Cardiac muscle cell (in vitro differentiated cells and primary cell): ENCODE measurements at regions not wholly inside any gene's neighbourhood (a gene's known extent, or its start where the extent isn't known, plus 50 kb on each side); places are given as distances from the start of the nearest gene placed in this dataset.

ENCODE experiments used
- DNase-seq, 2 donors: peaks; one replicate each; pipeline versions ENCODE4 v3.0.0 to v3.0.0-alpha.2; 2010 to 2017; ENCODE audit warnings: low read depth in 1 of 2, low spot score in 1 of 2
- H3K27ac ChIP-seq: fragments of 200-600 bp; sonication (generic); 2 replicates; pipeline ENCODE4 v1.5.1; 2016
- H3K27me3 ChIP-seq: fragments of 200-600 bp; sonication (generic); 2 replicates; pipeline ENCODE4 v1.6.0; 2016; ENCODE audit warnings: control low read depth
- H3K36me3 ChIP-seq: fragments of 200-600 bp; sonication (generic); 2 replicates; pipeline ENCODE4 v1.5.1; 2016; ENCODE audit warnings: control low read depth
- H3K4me1 ChIP-seq: fragments of 200-600 bp; sonication (generic); 2 replicates; pipeline ENCODE4 v1.8.1; 2017; ENCODE audit warnings: low read depth, mild to moderate bottlenecking, mixed run types
- H3K4me3 ChIP-seq: fragments of 200-600 bp; sonication (generic); 2 replicates; pipeline ENCODE4 v1.5.1; 2016; ENCODE audit warnings: mild to moderate bottlenecking
- H3K9me3 ChIP-seq: fragments of 200-600 bp; sonication (generic); 2 replicates; pipeline ENCODE4 v1.5.1; 2017; ENCODE audit warnings: low read depth, mild to moderate bottlenecking, control low read depth
- CTCF ChIP-seq: IDR thresholded peaks from 2 replicates; pipeline ENCODE4 v1.5.1; 2012; ENCODE audit warnings: low read depth, mild to moderate bottlenecking, low read length

- no peaks in the 10 kb centered on the region for H3K27me3 ChIP-seq
- H3K4me1 ChIP-seq = no peaks in the 10 kb centered on the region
- H3K36me3 ChIP-seq = no peaks in the 10 kb centered on the region
- DNase-seq = no peak
- no peak overlapping the region for H3K4me3 ChIP-seq
- no peak overlapping the region for H3K27ac ChIP-seq
- TF ChIP-seq CTCF = no peak
- H3K9me3 ChIP-seq = no peaks in the 10 kb centered on the region
Observed at GRCh38 chr17:6299275-6299674, 135.6 kb downstream of the AIPL1 start.

GRCh38 chr17:6297960-6298359, 137.0 kb downstream of the AIPL1 start:
- H3K9me3 ChIP-seq = no peaks in the 10 kb centered on the region
- DNase-seq = no peak
- H3K4me1 ChIP-seq = no peaks in the 10 kb centered on the region
- H3K4me3 ChIP-seq = no peak overlapping the region
- H3K27me3 ChIP-seq = no peaks in the 10 kb centered on the region
- no peak overlapping the region for H3K27ac ChIP-seq
- no peak for TF ChIP-seq CTCF
- H3K36me3 ChIP-seq = no peaks in the 10 kb centered on the region

- no peaks in the 10 kb centered on the region for H3K27me3 ChIP-seq
- no peak overlapping the region for H3K4me3 ChIP-seq
- no peak overlapping the region for H3K27ac ChIP-seq
- H3K9me3 ChIP-seq = no peaks in the 10 kb centered on the region
- TF ChIP-seq CTCF = no peak
- H3K36me3 ChIP-seq = no peaks in the 10 kb centered on the region
- DNase-seq = no peak
- H3K4me1 ChIP-seq = no peaks in the 10 kb centered on the region
Observed at GRCh38 chr17:6297119-6297518, 137.8 kb downstream of the AIPL1 start.

- Histone ChIP-seq H3K27me3 (no peaks in the 10 kb centered on the region), H3K36me3 (no peaks in the 10 kb centered on the region), H3K9me3 (no peaks in the 10 kb centered on the region), H3K4me1 (no peaks in the 10 kb centered on the region), H3K27ac (no peak overlapping the region), H3K4me3 (no peak overlapping the region)
- no peak for TF ChIP-seq CTCF
- DNase-seq = no peak
Observed at GRCh38 chr17:6290488-6291196, 144.3 kb downstream of the AIPL1 start.

GRCh38 chr17:6286233-6286632, 148.7 kb downstream of the AIPL1 start:
- Histone ChIP-seq H3K4me1 (no peaks in the 10 kb centered on the region), H3K9me3 (no peaks in the 10 kb centered on the region), H3K27ac (no peak overlapping the region), H3K27me3 (no peaks in the 10 kb centered on the region), H3K4me3 (no peak overlapping the region), H3K36me3 (no peaks in the 10 kb centered on the region)
- no peak for TF ChIP-seq CTCF
- DNase-seq = no peak
